GM21390 (cell line): ENCODE measurements at regions not wholly inside any gene's neighbourhood (a gene's known extent, or its start where the extent isn't known, plus 50 kb on each side); places are given as distances from the start of the nearest gene placed in this dataset.
"Not testable (repeated sequence)": the region's sequence is repeated elsewhere in the genome, so short reads cannot be mapped to it uniquely, and the experiment has no call there.

Source experiments
- ATAC-seq: cut with Tn5 transposase; IDR thresholded peaks from one replicate; pipeline ENCODE4 v1.9.1; 2021; ENCODE audit not compliant: unreplicated experiment

GRCh38 chr2:104904889-104905288, 51.0 kb downstream of the POU3F3 start:
- ATAC-seq, result no peak

DNA sequence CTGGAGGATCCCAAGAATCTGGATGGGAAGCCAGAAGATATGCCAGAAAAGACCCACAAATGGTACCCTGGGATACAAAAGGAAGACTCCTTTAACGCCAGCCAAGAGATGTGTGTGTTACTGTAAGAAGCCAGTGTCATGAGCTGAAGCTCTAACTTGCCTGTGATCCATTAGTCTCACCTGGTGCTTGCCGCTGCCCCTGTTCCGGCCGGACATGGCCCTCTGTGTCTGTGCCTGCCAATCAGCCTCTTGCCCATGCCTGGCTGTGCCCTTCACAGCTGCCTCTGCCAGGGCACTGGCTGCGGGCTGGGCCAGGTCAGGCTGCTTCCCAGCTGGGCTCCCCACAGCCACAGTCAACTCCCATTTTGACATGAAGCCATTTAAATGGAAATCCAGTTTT, 55.4 kb downstream of the POU3F3 start:
- no peak for ATAC-seq

GRCh38 chr2:104914509-104914908, 60.6 kb downstream of the POU3F3 start:
- no peak for ATAC-seq

DNA sequence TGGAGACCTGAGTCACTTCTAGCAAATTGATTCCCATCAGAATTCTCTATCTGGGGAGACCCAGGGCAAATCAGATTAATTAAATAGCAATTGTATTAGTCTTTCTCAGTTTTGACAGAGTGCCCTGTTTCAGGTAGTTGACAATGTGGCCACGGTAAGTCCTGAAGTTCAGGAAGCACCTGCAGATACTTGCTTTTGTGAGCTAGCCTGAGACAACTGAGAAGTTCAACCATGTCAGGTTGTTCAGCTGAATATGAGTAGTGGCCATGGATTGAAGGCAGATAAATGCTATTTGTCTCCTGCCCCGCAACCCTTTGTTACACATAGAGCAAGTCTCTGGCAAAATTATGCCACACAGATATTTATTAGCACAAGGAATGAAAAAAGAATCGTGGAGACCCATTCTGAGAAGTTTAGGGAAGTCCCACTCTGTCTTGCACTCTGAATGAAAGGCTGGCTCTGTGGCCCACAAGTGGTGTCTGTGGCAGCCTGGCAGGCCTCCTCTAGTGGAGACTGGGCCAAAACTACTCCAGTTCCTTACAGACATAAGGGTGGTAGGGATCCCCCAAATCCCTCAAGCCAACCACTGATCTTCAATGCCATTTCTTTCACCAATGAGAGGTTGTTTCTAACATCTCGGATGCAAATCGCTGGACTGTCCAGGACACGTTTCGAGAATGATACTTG, 61.3 kb downstream of the POU3F3 start:
- ATAC-seq, result no peak

- no peak for ATAC-seq
Measured at GRCh38 chr2:104919127-104919526, 65.2 kb downstream of the POU3F3 start.

- no peak for ATAC-seq
Measured at GRCh38 chr2:104923665-104924064, 69.8 kb downstream of the POU3F3 start.

DNA sequence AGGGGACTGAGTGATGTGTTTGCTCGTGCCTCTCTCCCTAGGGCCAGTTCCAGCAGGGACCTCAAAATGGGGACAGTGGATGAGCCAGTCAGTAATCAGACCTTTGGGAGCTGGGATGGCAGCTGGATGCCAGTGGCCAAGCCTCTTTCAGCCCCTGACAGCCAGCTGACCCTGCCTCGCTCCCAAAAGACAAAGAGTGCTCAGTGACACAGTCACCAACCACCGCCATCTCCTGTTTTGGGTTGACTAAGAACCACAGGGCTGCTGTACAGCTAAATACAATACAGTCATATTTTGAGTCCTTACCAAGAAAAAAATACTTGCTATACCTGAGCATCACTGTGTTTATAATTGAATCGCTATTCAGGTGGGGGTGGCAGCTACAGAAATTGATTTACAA, 75.7 kb downstream of the POU3F3 start:
- no peak for ATAC-seq

DNA sequence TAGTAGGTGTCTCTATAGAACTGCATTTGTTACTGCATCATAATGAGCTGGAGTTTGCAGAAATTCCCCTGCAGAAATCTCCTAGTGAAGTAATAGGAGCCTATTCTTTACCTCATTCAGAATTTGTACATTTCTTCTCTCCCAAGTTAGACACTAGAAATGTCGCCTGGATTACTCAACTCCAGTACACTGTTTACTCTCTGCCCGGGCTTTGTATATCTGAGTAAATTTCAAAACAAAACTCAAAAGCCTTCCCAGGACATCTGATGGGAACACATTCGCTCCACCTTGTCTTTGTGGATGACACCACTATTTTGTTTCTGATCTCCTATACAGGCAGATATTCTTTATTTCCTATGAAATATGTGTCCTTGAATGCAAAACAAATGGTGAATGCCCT, 76.8 kb downstream of the POU3F3 start:
- no peak for ATAC-seq

DNA sequence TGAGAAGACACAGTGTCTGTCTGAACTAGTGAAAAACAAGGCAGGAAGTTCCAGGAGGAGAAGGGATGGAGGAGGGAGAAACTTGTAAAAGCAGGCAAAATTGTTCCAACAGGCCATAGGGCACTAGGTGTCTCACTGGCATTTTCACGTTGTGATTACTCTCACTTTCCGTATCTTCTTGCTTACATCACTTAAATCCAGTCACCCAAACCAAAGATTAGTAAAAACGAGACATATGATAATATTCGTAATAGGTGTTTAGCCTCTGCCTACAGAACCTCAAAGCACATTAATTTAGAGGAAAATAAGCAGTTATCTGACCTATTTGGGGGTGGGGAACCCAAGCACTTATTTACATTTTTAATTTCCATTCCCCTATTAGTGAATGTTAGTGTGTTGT, 78.3 kb downstream of the POU3F3 start:
- ATAC-seq, result no peak

DNA sequence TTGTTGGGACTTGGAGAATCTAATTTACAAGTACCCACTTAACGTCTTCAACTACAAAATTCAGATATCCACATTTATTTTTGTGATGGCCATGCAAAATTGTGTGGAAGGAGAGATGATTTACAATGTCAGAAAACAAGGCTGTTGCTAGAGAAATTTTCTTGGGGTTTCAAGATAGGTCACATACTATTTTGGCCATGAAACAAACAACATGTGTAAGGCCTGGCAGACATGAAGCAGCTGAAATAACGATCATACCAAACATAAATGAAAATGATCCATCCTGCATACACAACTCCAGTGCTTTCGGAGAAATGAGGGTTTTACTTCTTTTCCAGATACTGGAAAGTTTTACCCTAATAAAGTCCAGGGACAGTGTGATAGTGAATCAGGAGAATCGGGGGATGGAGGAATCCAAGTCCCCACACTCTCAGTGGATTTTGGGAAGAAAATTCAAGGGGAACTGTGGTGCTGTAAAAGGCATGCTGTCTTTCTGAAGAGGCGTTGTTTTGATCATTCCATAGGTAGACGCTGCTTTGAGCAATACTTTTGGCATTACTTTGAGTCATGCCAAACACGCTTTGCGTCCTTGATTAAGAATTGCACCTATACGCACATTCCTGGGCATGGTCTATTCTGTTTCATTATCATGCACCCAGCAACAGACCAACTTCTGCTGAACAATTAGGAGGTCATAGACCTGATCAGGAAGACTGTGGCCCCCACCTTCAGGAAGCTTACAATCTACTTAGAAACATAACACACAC, 79.4 kb downstream of the POU3F3 start:
- ATAC-seq, result no peak

GRCh38 chr2:104936527-104936926, 82.6 kb downstream of the POU3F3 start:
- no peak for ATAC-seq

DNA sequence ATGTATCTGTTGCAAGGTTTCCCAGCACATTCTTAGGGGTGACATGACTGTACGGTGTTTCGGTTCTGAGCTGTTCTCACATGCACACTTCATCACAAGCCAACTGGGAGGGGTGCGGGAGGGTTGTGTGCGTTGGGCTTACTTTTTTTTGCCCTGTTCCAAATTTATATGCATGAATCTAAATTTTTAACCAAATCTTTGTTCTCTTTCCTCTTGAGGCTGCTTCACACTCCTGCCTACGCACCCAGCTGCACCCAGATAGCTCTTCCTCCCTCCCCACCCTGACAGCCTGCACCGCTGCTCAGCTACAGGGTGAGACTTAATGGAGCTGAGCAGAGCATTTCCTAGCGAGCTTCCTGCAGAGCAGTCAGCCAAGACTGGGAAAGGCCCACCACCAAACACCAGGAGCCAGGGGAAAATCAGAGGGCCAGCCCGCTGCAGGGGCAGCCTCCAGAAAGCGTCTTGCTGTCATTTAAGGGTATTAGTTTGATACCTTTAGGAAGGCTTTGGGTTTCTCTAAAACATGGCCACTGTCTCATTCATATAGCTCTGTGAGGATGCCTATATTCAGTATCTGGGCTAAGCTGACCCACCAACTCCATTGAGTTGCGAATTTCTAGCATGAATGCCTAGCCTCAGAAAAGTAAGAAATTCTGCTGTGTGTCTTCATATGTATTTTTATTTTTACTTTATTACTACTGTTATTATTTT, 84.5 kb downstream of the POU3F3 start:
- peak; percentile 92 for ATAC-seq

DNA sequence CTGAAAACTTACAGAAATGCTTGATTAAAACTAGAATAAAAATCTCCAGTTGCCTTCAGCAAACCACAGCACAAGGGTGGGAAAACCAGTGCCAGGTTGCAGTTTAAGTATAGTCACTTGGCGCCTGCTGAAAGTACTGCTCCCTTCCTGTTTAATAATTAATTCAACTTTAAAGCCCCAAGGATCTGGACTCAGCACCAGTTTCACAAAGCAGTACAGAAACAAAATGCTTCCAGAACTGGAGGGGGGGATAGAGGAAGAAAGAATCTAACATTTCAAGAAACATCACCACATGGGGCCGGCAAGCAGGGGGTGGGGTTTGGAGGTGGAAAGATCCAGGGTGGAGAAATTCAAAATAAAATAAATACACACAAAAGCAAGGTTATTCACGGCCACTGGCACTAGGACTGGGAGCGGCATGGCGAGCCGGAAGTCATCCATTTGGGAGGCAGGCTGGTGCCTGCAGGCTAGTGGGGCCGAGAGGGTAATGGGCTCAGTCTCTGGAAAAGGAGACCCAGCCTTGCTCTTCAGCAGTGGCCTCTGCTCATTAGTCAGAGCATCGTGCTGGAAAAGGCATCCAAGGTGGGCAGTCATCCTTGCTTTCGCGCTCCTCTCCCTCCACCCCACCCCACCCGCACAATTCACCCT, 85.8 kb downstream of the POU3F3 start:
- no peak for ATAC-seq

- ATAC-seq, result no peak
Measured at GRCh38 chr2:104944495-104944894, 90.6 kb downstream of the POU3F3 start.

DNA sequence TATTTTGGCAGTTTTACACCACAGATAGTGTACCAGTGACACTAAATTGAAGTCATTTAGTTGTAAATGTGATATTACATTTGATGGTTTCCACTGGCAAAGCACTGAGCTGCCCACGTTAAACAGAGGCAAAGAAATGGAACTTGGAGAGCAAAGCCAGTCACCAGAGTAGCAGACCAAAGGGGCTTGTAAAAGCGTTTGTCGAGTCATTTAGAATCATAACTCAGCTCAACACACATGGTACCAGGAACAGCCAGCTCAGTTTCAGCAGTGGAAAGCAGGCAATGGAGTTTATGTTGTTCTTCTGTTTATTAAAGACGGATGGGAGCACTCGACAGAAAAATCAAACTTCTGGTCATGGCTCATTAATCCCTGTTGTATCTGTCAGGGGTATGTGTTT, 91.2 kb downstream of the POU3F3 start:
- no peak for ATAC-seq

- no peak for ATAC-seq
Measured at GRCh38 chr2:104945866-104946265, 92.0 kb downstream of the POU3F3 start.

DNA sequence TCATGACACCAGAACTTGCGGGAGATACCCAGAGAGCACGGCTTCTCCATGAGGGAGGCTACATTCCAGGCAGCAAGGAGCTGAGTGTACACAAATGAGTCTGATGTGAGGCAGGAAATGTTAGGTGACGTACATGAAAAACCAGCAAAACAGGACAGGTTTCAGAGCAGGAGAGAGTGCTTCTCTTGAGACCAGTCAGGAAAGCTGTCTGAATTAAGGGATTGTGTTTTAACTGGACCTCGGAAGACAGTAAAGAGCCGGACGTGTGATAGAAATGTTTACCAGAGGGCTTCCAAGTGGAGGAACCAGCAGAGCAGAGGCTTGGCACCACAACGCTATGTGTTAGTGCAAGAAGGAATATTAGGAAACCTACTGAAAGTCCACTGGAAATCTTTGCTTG, 90.4 kb upstream of the MRPS9 start:
- ATAC-seq, result not testable (repeated sequence)

DNA sequence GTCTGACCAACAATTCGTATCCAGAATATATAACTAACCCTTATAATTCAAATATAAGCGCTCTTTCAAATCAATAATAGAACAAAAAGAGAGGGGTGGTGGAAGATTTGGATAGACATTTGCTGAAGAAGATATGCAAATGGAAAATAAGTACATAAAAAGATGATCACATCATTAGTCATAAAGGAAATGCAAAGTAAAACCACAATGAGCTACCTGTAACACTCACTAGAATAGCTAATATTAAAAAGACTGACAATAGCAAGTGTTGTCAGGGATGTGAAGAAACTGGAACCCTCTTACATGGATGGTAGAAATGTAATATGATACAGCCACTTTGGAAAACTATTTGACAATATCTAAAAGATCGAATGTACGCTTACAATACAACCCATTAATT, 84.9 kb upstream of the MRPS9 start:
- ATAC-seq, result no peak

DNA sequence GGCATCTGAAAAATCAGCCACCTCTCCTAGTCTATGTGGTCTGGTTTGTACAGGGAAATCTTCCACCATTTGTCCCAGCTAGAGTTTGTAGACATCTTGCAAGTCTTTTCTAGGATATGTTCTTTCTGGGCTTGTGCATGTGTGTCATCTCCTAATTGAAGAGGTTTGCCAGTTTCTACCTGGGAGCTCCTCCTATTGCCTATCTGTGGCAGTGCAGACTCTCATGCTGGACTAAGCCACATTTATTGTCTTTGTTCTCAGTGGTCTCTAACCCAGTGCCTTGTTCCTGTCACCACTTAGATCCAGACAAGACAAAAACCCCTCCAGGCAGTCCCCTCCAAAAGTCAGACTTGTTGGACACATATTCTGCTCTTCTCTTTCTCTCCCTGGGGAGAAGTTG, 72.0 kb upstream of the MRPS9 start:
- no peak for ATAC-seq

DNA sequence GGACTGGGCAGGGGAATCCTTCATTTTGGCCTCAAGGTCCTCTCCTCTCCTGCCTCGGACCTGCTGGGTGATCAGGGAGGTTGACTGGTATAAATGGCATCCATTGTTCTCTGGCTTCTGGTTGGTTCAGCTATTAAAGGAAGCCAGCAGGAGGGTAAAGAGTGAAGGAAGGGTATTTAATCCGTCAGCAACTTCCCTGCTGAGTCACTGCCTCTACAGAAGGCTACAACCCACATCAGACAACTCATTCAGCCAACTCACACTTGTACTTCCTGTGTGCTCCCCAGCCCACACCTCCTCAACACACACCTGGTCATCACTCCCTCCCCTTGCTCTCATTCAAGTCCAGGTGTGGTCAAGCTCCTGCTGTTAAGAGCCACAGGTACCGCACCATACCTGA, 68.3 kb upstream of the MRPS9 start:
- ATAC-seq, result no peak

DNA sequence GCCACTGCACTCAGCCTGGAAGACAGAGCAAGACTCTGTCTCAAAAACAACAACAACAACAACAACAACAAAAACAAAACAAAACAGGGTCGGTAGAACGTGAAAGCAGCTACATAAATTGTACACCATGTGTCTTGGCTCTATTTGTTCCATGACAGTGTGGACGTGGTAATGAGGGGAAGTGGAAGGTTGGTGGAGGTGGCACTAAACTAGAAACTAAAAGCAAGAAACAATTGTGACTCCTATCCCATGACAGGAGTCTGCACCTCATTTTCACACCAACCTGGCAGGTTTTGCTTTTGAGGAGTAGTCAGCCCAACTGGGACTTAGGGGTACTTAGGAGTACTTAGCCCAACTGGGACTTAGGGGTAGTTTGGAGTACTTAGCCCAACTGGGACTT, 62.5 kb upstream of the MRPS9 start:
- ATAC-seq, result no peak

GRCh38 chr2:104975851-104976250, 62.0 kb upstream of the MRPS9 start:
- ATAC-seq, result no peak
